DOHH2 (cell line): ENCODE measurements at regions not wholly inside any gene's neighbourhood (a gene's known extent, or its start where the extent isn't known, plus 50 kb on each side); places are given as distances from the start of the nearest gene placed in this dataset.
"Not testable (repeated sequence)": the region's sequence is repeated elsewhere in the genome, so short reads cannot be mapped to it uniquely, and the experiment has no call there.

Experiments used
- EZH2phosphoT487 ChIP-seq: fragments of 200-600 bp; sonication (generic); IDR thresholded peaks from 2 replicates; pipeline ENCODE4 v1.6.1; 2017; ENCODE audit warnings: borderline replicate concordance, mild to moderate bottlenecking, antibody characterized with exemption, low read length, moderate library complexity, mixed read lengths
- TF ChIP-seq, protein P1 (sequence below): fragments of 200-600 bp; sonication (generic); IDR thresholded peaks from one replicate; pipeline ENCODE4 v1.5.1; 2014; ENCODE audit warnings: antibody characterized with exemption, mild to moderate bottlenecking, low read depth, low read length; ENCODE audit not compliant: poor library complexity, severe bottlenecking

DNA sequence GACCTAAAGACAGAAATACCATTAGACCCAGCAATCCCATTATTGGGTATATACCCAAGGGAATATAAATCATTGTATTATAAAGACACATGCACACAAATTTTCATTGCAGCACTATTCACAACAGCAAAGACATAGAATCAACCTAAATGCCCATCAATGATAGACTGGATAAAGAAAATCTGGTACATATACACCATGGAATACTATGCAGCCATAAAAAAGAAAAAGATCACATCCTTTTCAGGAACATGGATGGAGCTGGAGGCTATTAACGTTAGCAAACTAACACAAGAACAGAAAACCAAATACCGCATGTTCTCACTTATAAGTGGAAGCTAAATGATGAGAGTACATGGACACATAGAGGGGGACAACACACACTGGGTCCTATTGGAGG is 280.1 kb upstream of the G2E3 start:
- TF ChIP-seq, protein P1, sequence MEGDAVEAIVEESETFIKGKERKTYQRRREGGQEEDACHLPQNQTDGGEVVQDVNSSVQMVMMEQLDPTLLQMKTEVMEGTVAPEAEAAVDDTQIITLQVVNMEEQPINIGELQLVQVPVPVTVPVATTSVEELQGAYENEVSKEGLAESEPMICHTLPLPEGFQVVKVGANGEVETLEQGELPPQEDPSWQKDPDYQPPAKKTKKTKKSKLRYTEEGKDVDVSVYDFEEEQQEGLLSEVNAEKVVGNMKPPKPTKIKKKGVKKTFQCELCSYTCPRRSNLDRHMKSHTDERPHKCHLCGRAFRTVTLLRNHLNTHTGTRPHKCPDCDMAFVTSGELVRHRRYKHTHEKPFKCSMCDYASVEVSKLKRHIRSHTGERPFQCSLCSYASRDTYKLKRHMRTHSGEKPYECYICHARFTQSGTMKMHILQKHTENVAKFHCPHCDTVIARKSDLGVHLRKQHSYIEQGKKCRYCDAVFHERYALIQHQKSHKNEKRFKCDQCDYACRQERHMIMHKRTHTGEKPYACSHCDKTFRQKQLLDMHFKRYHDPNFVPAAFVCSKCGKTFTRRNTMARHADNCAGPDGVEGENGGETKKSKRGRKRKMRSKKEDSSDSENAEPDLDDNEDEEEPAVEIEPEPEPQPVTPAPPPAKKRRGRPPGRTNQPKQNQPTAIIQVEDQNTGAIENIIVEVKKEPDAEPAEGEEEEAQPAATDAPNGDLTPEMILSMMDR, result not testable (repeated sequence)
- not testable (repeated sequence) for TF ChIP-seq EZH2phosphoT487
